Keratinocyte (primary cell): ENCODE measurements at regions not wholly inside any gene's neighbourhood (a gene's known extent, or its start where the extent isn't known, plus 50 kb on each side); places are given as distances from the start of the nearest gene placed in this dataset.

Source experiments
- DNase-seq: peaks from one replicate; pipeline ENCODE4 v3.0.0-alpha.2; 2011; ENCODE audit warnings: low read depth, missing footprints, low spot score
- FAIRE-seq: peaks from 2 replicates; lab custom pipeline; 2011; peaks lifted over from hg19 to GRCh38; lab: Jason Lieb, UNC
- H2AFZ ChIP-seq: 2 replicates; pipeline ENCODE4 v1.6.0; 2012; ENCODE audit warnings: low read length, control low read depth, inconsistent platforms; ENCODE audit not compliant: control insufficient read depth
- H3K27ac ChIP-seq: 2 replicates; pipeline ENCODE4 v1.5.1; 2011; ENCODE audit warnings: low read length; ENCODE audit not compliant: control insufficient read depth, insufficient read depth
- H3K27me3 ChIP-seq: 3 replicates; pipeline ENCODE4 v1.6.0; 2011; ENCODE audit warnings: low read length; ENCODE audit not compliant: control insufficient read depth, insufficient read depth; ENCODE audit errors: extremely low read depth
- H3K36me3 ChIP-seq, 2 experiments: 2 replicates in 1 of 2; 3 replicates in 1 of 2; pipeline ENCODE4 v1.5.1; 2011; ENCODE audit warnings: low read length in 2 of 2, mild to moderate bottlenecking in 1 of 2; ENCODE audit not compliant: control insufficient read depth in 2 of 2, insufficient read depth in 2 of 2; ENCODE audit errors: extremely low read depth in 1 of 2
- H3K4me1 ChIP-seq: 3 replicates; pipeline ENCODE4 v1.5.1; 2011; ENCODE audit warnings: low read length; ENCODE audit not compliant: control insufficient read depth, insufficient read depth; ENCODE audit errors: extremely low read depth
- H3K4me2 ChIP-seq: 3 replicates; pipeline ENCODE4 v1.6.0; 2011; ENCODE audit warnings: low read depth, low read length; ENCODE audit not compliant: control insufficient read depth, insufficient read depth; ENCODE audit errors: extremely low read depth
- H3K4me3 ChIP-seq, 3 experiments: fragments of 200-600 bp in 1 of 3; sonication (generic) in 1 of 3; 2 replicates in 2 of 3; 3 replicates in 1 of 3; pipeline ENCODE4 v1.5.1; 2011 to 2016; ENCODE audit warnings: low read length in 3 of 3, mild to moderate bottlenecking in 3 of 3, control low read depth in 2 of 3, inconsistent platforms in 1 of 3, low read depth in 1 of 3, mixed read lengths in 1 of 3, mixed run types in 1 of 3, moderate library complexity in 1 of 3; ENCODE audit not compliant: control insufficient read depth in 2 of 3, insufficient read depth in 2 of 3; ENCODE audit errors: extremely low read depth in 1 of 3
- H3K79me2 ChIP-seq: 2 replicates; pipeline ENCODE4 v1.6.0; 2012; ENCODE audit warnings: low read length; ENCODE audit not compliant: control insufficient read depth, insufficient read depth
- H3K9ac ChIP-seq: 3 replicates; pipeline ENCODE4 v1.6.0; 2011; ENCODE audit warnings: low read length; ENCODE audit not compliant: control insufficient read depth, insufficient read depth; ENCODE audit errors: extremely low read depth
- H3K9me1 ChIP-seq: 3 replicates; pipeline ENCODE4 v1.6.0; 2011; ENCODE audit warnings: low read length; ENCODE audit not compliant: control insufficient read depth, insufficient read depth; ENCODE audit errors: extremely low read depth
- H3K9me3 ChIP-seq: 2 replicates; pipeline ENCODE4 v1.5.1; 2012; ENCODE audit warnings: low read depth, low read length; ENCODE audit not compliant: control insufficient read depth
- H4K20me1 ChIP-seq: 3 replicates; pipeline ENCODE4 v1.6.0; 2011; ENCODE audit warnings: low read length; ENCODE audit not compliant: control insufficient read depth, insufficient read depth; ENCODE audit errors: extremely low read depth
- EZH2 ChIP-seq: IDR thresholded peaks from one replicate; pipeline ENCODE4 v1.6.1; 2012; ENCODE audit warnings: inconsistent platforms, mild to moderate bottlenecking, low read length, moderate library complexity
- dilution Hi-C: fragments of 300-500 bp; cut with MboI; formaldehyde crosslinking; loops from one replicate; pipeline ENCODE4 v1.7.0; 2020; ENCODE audit warnings: low sequenced_read_pairs; ENCODE audit not compliant: extremely low pct_ligation_motif_present
- TF ChIP-seq, protein P1 (sequence below), 3 experiments: IDR thresholded peaks in 1 of 3; conservative IDR thresholded peaks in 1 of 3; optimal IDR thresholded peaks in 1 of 3; 2 replicates in 2 of 3; 3 replicates in 1 of 3; pipeline versions ENCODE3 to v1.5.1; 2011; ENCODE audit warnings: low read length in 3 of 3, mild to moderate bottlenecking in 3 of 3, moderate library complexity in 2 of 3, control low read depth in 1 of 3, inconsistent platforms in 1 of 3; ENCODE audit not compliant: insufficient read depth in 2 of 3; ENCODE audit errors: extremely low read depth in 1 of 3

- Histone ChIP-seq H2AFZ (no peak overlapping the region), H3K4me3 (no peak overlapping the region), H3K9me1 (no peaks in the 10 kb centered on the region), H3K4me1 (peaks cover 36% of the 10 kb centered on the region), H3K27me3 (peaks cover 6% of the 10 kb centered on the region), H3K9ac (no peak overlapping the region), H3K4me2 (no peak overlapping the region), H3K79me2 (no peaks in the 10 kb centered on the region), H3K9me3 (no peaks in the 10 kb centered on the region), H3K27ac (no peak overlapping the region), H4K20me1 (no peaks in the 10 kb centered on the region), H3K36me3 (no peaks in the 10 kb centered on the region)
- FAIRE-seq = no peak
- dilution Hi-C loops = no loop called here
- no peak for TF ChIP-seq EZH2
- TF ChIP-seq, protein P1, sequence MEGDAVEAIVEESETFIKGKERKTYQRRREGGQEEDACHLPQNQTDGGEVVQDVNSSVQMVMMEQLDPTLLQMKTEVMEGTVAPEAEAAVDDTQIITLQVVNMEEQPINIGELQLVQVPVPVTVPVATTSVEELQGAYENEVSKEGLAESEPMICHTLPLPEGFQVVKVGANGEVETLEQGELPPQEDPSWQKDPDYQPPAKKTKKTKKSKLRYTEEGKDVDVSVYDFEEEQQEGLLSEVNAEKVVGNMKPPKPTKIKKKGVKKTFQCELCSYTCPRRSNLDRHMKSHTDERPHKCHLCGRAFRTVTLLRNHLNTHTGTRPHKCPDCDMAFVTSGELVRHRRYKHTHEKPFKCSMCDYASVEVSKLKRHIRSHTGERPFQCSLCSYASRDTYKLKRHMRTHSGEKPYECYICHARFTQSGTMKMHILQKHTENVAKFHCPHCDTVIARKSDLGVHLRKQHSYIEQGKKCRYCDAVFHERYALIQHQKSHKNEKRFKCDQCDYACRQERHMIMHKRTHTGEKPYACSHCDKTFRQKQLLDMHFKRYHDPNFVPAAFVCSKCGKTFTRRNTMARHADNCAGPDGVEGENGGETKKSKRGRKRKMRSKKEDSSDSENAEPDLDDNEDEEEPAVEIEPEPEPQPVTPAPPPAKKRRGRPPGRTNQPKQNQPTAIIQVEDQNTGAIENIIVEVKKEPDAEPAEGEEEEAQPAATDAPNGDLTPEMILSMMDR (optimal IDR thresholded peaks at IDR 0.05 in 1 of 3, IDR thresholded peaks at IDR 0.05 in 1 of 3, conservative IDR thresholded peaks at IDR 0.05 in 1 of 3; ENCODE audit: extremely low read depth in 1 of 3, insufficient read depth in 2 of 3, low read length in 3 of 3) = no peak
- no peak for DNase-seq
Observed at GRCh38 chr3:72630327-72630968, 217.8 kb downstream of the SHQ1 start.

GRCh38 chr3:72629191-72629631 is 219.0 kb downstream of the SHQ1 start:
- Histone ChIP-seq H3K4me1 (peaks cover 40% of the 10 kb centered on the region), H2AFZ (no peak overlapping the region), H3K27ac (peak overlapping the region; percentile 65), H4K20me1 (no peaks in the 10 kb centered on the region), H3K9me1 (no peaks in the 10 kb centered on the region), H3K9ac (no peak overlapping the region), H3K79me2 (no peaks in the 10 kb centered on the region), H3K4me3 (no peak overlapping the region), H3K4me2 (peak overlapping the region; percentile 31), H3K36me3 (no peaks in the 10 kb centered on the region), H3K9me3 (no peaks in the 10 kb centered on the region), H3K27me3 (no peaks in the 10 kb centered on the region)
- dilution Hi-C loops = no loop called here
- FAIRE-seq (peak; percentile 79), DNase-seq (no peak)
- TF ChIP-seq EZH2 = no peak
- TF ChIP-seq, protein P1 (optimal IDR thresholded peaks at IDR 0.05 in 1 of 3, IDR thresholded peaks at IDR 0.05 in 1 of 3, conservative IDR thresholded peaks at IDR 0.05 in 1 of 3; ENCODE audit: extremely low read depth in 1 of 3, insufficient read depth in 2 of 3, low read length in 3 of 3) = no peak
